Calu3 (cell line): ENCODE measurements at regions not wholly inside any gene's neighbourhood (a gene's known extent, or its start where the extent isn't known, plus 50 kb on each side); places are given as distances from the start of the nearest gene placed in this dataset.

Experiments used
- BruUV-seq: library from RNA; stranded (reverse); fragments of 400-500 nt; replicated peaks from 2 replicates; lab custom pipeline; 2021; lab: Mats Ljungman, UMichigan
- CTCF ChIA-PET: fragments of 300-600 bp; sonication (Branson Sonifier 250); formaldehyde crosslinking; loops from one replicate; lab custom pipeline; 2022; ENCODE audit warnings: antibody characterized with exemption; lab: Charles Lee
- DNase-seq: peaks from one replicate; pipeline ENCODE4 v3.0.0; 2022
- H3K27ac Mint-ChIP-seq: one replicate; pipeline ENCODE4 v1.8.0; 2022; ENCODE audit warnings: mixed read lengths; ENCODE audit not compliant: unreplicated experiment
- H3K27me3 Mint-ChIP-seq: one replicate; pipeline ENCODE4 v1.8.0; 2022; ENCODE audit warnings: mixed read lengths; ENCODE audit not compliant: unreplicated experiment
- H3K36me3 Mint-ChIP-seq: one replicate; pipeline ENCODE4 v1.8.0; 2022; ENCODE audit warnings: mild to moderate bottlenecking, moderate library complexity, mixed read lengths; ENCODE audit not compliant: insufficient read depth, unreplicated experiment
- H3K4me1 Mint-ChIP-seq: one replicate; pipeline ENCODE4 v1.8.0; 2022; ENCODE audit warnings: mild to moderate bottlenecking, low read depth, mixed read lengths; ENCODE audit not compliant: unreplicated experiment
- H3K4me3 Mint-ChIP-seq: one replicate; pipeline ENCODE4 v1.8.0; 2022; ENCODE audit warnings: mild to moderate bottlenecking, low read depth, moderate library complexity, mixed read lengths; ENCODE audit not compliant: unreplicated experiment
- H3K9me3 Mint-ChIP-seq: one replicate; pipeline ENCODE4 v1.8.0; 2022; ENCODE audit warnings: low read depth, mixed read lengths; ENCODE audit not compliant: unreplicated experiment
- CTCF ChIP-seq: fragments of 200-600 bp; IDR thresholded peaks from one replicate; pipeline ENCODE4 v1.8.0; 2022; ENCODE audit warnings: antibody characterized with exemption; ENCODE audit not compliant: unreplicated experiment
- intact Hi-C: fragments of 100-400 bp; cut with micrococcal nuclease; formaldehyde crosslinking; loops from one replicate; pipeline ENCODE4 v1.10.0; 2022; ENCODE audit not compliant: unreplicated experiment

- Mint-ChIP-seq H3K9me3 (no peaks in the 10 kb centered on the region), H3K36me3 (no peaks in the 10 kb centered on the region), H3K27ac (no peak overlapping the region), H3K4me1 (no peaks in the 10 kb centered on the region), H3K27me3 (peaks cover 18% of the 10 kb centered on the region), H3K4me3 (no peak overlapping the region)
- CTCF ChIA-PET: no interaction called here
- no TSS peak for BruUV-seq
- DNase-seq: no peak
- intact Hi-C loops: no loop called here
- TF ChIP-seq CTCF: no peak
Measured at GRCh38 chr11:96607864-96608558, 218.2 kb downstream of the JRKL start.

- H3K4me1 Mint-ChIP-seq: no peaks in the 10 kb centered on the region
- intact Hi-C loops: no loop called here
- no peaks in the 10 kb centered on the region for H3K9me3 Mint-ChIP-seq
- no TSS peak for BruUV-seq
- TF ChIP-seq CTCF: no peak
- no peaks in the 10 kb centered on the region for H3K36me3 Mint-ChIP-seq
- no peak for DNase-seq
- H3K27me3 Mint-ChIP-seq: peaks cover 33% of the 10 kb centered on the region
- CTCF ChIA-PET: no interaction called here
- no peak overlapping the region for H3K27ac Mint-ChIP-seq
- H3K4me3 Mint-ChIP-seq: no peak overlapping the region
Measured at GRCh38 chr11:96614101-96614500, 224.3 kb downstream of the JRKL start.

DNA sequence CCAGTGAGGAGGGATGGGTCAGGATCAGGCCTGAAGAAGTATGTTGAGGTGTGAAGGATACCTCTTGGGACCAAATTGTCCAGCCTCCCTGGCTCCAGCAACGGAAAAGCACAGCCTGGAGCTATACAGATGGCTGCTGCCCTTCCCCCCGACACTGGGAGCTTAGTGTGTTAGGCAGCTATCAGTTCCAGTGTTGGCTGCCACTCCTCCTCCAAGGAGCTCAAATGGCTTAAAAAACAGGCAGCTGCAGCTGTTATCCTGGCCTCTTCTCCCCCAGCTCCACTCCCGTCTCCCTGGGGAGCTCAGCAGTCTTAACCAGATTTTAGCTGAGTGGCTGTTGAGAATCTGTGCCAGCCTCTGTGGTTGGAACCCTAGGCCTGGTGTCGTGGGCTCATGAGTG is 225.0 kb downstream of the JRKL start:
- TF ChIP-seq CTCF: no peak
- BruUV-seq: no TSS peak

DNA sequence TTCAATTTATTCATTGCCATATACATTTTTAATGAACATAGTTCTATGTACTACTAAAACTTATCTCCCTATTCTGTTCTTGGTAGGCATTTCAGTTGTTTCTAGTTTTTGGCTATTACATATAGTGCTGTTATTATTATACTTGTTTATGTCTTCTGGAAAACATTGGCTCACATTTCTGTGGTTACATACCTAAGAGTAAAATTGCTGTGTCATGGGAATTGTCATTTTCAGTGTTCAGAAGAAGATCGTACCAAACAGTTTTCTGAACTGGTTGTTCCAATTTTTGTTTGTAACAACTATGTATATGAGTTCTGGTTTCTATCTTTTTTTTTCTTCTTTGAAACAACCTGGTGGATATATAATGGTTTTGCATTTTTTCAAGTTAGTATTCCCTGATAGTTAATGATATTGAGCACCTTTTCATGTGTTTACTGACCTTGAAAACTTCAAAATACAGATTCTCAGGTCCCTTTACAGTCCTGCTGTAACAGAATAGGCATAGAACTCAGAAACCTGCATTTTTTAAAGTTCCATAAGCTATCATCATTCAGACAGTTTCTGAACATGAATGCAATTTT is 230.7 kb downstream of the JRKL start:
- Mint-ChIP-seq H3K27me3 (no peaks in the 10 kb centered on the region), H3K36me3 (no peaks in the 10 kb centered on the region), H3K4me1 (no peaks in the 10 kb centered on the region), H3K27ac (no peak overlapping the region), H3K9me3 (no peaks in the 10 kb centered on the region), H3K4me3 (no peak overlapping the region)
- no peak for DNase-seq
- TF ChIP-seq CTCF: no peak
- intact Hi-C loops: no loop called here
- CTCF ChIA-PET: no interaction called here
- BruUV-seq: no TSS peak

More for the DNA sequence above, 225.0 kb downstream of the JRKL start:
- no peak for DNase-seq
- Mint-ChIP-seq H3K9me3 (no peaks in the 10 kb centered on the region), H3K27me3 (peaks cover 33% of the 10 kb centered on the region), H3K27ac (no peak overlapping the region), H3K36me3 (no peaks in the 10 kb centered on the region), H3K4me3 (no peak overlapping the region), H3K4me1 (no peaks in the 10 kb centered on the region)
- intact Hi-C loops: no loop called here
- CTCF ChIA-PET: no interaction called here
